ENCODE measurements at regions not wholly inside any gene's neighbourhood (a gene's known extent, or its start where the extent isn't known, plus 50 kb on each side); places are given as distances from the start of the nearest gene placed in this dataset.

DNA sequence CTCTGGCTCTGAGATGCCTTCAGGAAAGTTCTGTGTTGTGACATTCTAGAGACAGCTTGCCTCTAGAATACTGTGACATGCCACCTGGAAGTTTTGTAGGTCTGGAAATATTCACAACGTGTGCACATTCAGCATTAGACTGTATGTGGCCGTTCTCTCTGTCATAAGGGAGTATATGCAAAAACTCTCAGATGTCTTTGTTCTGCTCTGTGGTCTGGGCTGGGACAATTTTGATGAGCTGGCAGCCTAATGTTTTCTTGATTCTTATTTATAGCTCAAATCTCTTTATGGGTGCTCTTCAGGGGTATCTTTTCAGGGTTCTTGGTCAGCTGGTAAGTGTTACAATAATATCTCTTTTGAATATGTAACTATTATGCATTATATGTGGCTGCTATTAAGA is 355.1 kb downstream of the PAX1 start:
- TF ChIP-seq RXRA (IDR thresholded peaks at IDR 0.05) (no peak), YY1 (IDR thresholded peaks at IDR 0.05) (no peak), SP1 (IDR thresholded peaks at IDR 0.05) (no peak), EGR1 (IDR thresholded peaks at IDR 0.05; ENCODE audit: low read depth in 2 of 2) (no peak), TAF1 (conservative IDR thresholded peaks at IDR 0.05) (no peak), HNF4A (conservative IDR thresholded peaks at IDR 0.05) (no peak), GABPA (IDR thresholded peaks at IDR 0.05 in 1 of 2, conservative IDR thresholded peaks at IDR 0.05 in 1 of 2) (no peak), NR2F2 (IDR thresholded peaks at IDR 0.05) (no peak), JUND (IDR thresholded peaks at IDR 0.05) (no peak)
- TF ChIP-seq, protein P1, sequence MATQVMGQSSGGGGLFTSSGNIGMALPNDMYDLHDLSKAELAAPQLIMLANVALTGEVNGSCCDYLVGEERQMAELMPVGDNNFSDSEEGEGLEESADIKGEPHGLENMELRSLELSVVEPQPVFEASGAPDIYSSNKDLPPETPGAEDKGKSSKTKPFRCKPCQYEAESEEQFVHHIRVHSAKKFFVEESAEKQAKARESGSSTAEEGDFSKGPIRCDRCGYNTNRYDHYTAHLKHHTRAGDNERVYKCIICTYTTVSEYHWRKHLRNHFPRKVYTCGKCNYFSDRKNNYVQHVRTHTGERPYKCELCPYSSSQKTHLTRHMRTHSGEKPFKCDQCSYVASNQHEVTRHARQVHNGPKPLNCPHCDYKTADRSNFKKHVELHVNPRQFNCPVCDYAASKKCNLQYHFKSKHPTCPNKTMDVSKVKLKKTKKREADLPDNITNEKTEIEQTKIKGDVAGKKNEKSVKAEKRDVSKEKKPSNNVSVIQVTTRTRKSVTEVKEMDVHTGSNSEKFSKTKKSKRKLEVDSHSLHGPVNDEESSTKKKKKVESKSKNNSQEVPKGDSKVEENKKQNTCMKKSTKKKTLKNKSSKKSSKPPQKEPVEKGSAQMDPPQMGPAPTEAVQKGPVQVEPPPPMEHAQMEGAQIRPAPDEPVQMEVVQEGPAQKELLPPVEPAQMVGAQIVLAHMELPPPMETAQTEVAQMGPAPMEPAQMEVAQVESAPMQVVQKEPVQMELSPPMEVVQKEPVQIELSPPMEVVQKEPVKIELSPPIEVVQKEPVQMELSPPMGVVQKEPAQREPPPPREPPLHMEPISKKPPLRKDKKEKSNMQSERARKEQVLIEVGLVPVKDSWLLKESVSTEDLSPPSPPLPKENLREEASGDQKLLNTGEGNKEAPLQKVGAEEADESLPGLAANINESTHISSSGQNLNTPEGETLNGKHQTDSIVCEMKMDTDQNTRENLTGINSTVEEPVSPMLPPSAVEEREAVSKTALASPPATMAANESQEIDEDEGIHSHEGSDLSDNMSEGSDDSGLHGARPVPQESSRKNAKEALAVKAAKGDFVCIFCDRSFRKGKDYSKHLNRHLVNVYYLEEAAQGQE (IDR thresholded peaks at IDR 0.05), result no peak
- TF ChIP-seq, protein P2, sequence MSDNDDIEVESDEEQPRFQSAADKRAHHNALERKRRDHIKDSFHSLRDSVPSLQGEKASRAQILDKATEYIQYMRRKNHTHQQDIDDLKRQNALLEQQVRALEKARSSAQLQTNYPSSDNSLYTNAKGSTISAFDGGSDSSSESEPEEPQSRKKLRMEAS (IDR thresholded peaks at IDR 0.05), result no peak
- Histone ChIP-seq H3K36me3 (ENCODE audit: control insufficient read depth in 4 of 4, insufficient read depth in 3 of 4, low read depth in 1 of 4, low read length in 3 of 4) (no peaks in the 10 kb centered on the region), H3K9ac (ENCODE audit: low read depth in 1 of 2, low read length in 2 of 2) (no peak overlapping the region), H3K9me3 (ENCODE audit: control insufficient read depth in 4 of 4, low read length in 3 of 4) (no peaks in the 10 kb centered on the region), H3K4me3 (ENCODE audit: low read depth in 1 of 3, low read length in 3 of 3) (no peak overlapping the region), H3K27ac (ENCODE audit: low read depth in 1 of 2, low read length in 2 of 2) (no peak overlapping the region), H3K27me3 (ENCODE audit: control insufficient read depth in 4 of 4, insufficient read depth in 4 of 4, low read length in 3 of 4) (no peaks in the 10 kb centered on the region), H3K4me1 (ENCODE audit: control insufficient read depth in 4 of 4, insufficient read depth in 4 of 4, low read length in 3 of 4) (no peaks in the 10 kb centered on the region)
- WGBS, result 70% methylated on average over 2 of the region's 2 CpGs
- no peak for DNase-seq (ENCODE audit: low spot score)

- no peaks in the 10 kb centered on the region for H3K36me3 ChIP-seq (ENCODE audit: control insufficient read depth in 4 of 4, insufficient read depth in 3 of 4, low read depth in 1 of 4, low read length in 3 of 4)
- H3K4me3 ChIP-seq (ENCODE audit: low read depth in 1 of 3, low read length in 3 of 3), result no peak overlapping the region
- H3K9me3 ChIP-seq (ENCODE audit: control insufficient read depth in 4 of 4, low read length in 3 of 4), result no peaks in the 10 kb centered on the region
- H3K4me1 ChIP-seq (ENCODE audit: control insufficient read depth in 4 of 4, insufficient read depth in 4 of 4, low read length in 3 of 4), result no peaks in the 10 kb centered on the region
- no peak overlapping the region for H3K27ac ChIP-seq (ENCODE audit: low read depth in 1 of 2, low read length in 2 of 2)
- DNase-seq (ENCODE audit: low spot score), result no peak
- no peak overlapping the region for H3K9ac ChIP-seq (ENCODE audit: low read depth in 1 of 2, low read length in 2 of 2)
- no peak for TF ChIP-seq CTCF (IDR thresholded peaks at IDR 0.05; ENCODE audit: low read depth, low read length, missing input control)
- no peak for TF ChIP-seq RAD21 (IDR thresholded peaks at IDR 0.05)
- TF ChIP-seq JUND (IDR thresholded peaks at IDR 0.05), result no peak
- no peak for TF ChIP-seq FOXA2 (IDR thresholded peaks at IDR 0.05)
- TF ChIP-seq FOXA1 (IDR thresholded peaks at IDR 0.05), result no peak
- TF ChIP-seq YY1 (IDR thresholded peaks at IDR 0.05), result no peak
- TF ChIP-seq HNF4G (IDR thresholded peaks at IDR 0.05), result no peak
- no peak for TF ChIP-seq GABPA (IDR thresholded peaks at IDR 0.05 in 1 of 2, conservative IDR thresholded peaks at IDR 0.05 in 1 of 2)
- TF ChIP-seq, protein P1 (IDR thresholded peaks at IDR 0.05), result no peak
- TF ChIP-seq NR2F2 (IDR thresholded peaks at IDR 0.05), result no peak
- TF ChIP-seq, protein P2 (IDR thresholded peaks at IDR 0.05), result no peak
- peaks cover 0 to 2% (median 0%) of the 10 kb centered on the region in 4 donors for H3K27me3 ChIP-seq (ENCODE audit: control insufficient read depth in 4 of 4, insufficient read depth in 4 of 4, low read length in 3 of 4)
These were observed 353.3 kb downstream of the PAX1 start for GRCh38 chr20:22058746-22059145.

All from liver (tissue), 8 donors.